ENCODE measurements at regions not wholly inside any gene's neighbourhood (a gene's known extent, or its start where the extent isn't known, plus 50 kb on each side); places are given as distances from the start of the nearest gene placed in this dataset.

- TF ChIP-seq POLR2A (IDR thresholded peaks at IDR 0.05; ENCODE audit: control extremely low read depth in 1 of 2, low read depth in 2 of 2, low read length in 2 of 2) (no peak), POU5F1 (IDR thresholded peaks at IDR 0.05; ENCODE audit: low read depth, low read length) (no peak)
These were observed 89.6 kb upstream of the TBC1D5 start (continued) for GRCh38 chr3:17832016-17832415.

GRCh38 chr3:17831366-17831765, 88.9 kb upstream of the TBC1D5 start:
- no peak overlapping the region for H3K4ac ChIP-seq (replicated peaks; ENCODE audit: insufficient read length, low read depth, low read length)
- TF ChIP-seq BACH1 (IDR thresholded peaks at IDR 0.05; ENCODE audit: low read length): no peak
- no peak for TF ChIP-seq MAFK (IDR thresholded peaks at IDR 0.05; ENCODE audit: low read depth, low read length)
- no peak for TF ChIP-seq TBP (IDR thresholded peaks at IDR 0.05; ENCODE audit: low read depth, low read length)
- no peak for TF ChIP-seq KDM5A (IDR thresholded peaks at IDR 0.05; ENCODE audit: low read length)
- no peak for TF ChIP-seq TAF7 (optimal IDR thresholded peaks at IDR 0.05; ENCODE audit: borderline replicate concordance, low read depth, low read length)
- TF ChIP-seq SP1 (IDR thresholded peaks at IDR 0.05; ENCODE audit: low read depth, low read length): no peak
- TF ChIP-seq TCF12 (IDR thresholded peaks at IDR 0.05; ENCODE audit: low read depth, low read length): no peak
- TF ChIP-seq HDAC6 (IDR thresholded peaks at IDR 0.05; ENCODE audit: low read depth, low read length): no peak
- TF ChIP-seq SP2 (IDR thresholded peaks at IDR 0.05; ENCODE audit: low read length): no peak
- no peak for TF ChIP-seq POLR2A (IDR thresholded peaks at IDR 0.05; ENCODE audit: control extremely low read depth in 1 of 2, low read depth in 2 of 2, low read length in 2 of 2)
- no peak for TF ChIP-seq HDAC2 (IDR thresholded peaks at IDR 0.05; ENCODE audit: borderline replicate concordance in 1 of 2, low read depth in 2 of 2, low read length in 2 of 2)
- no peak for TF ChIP-seq EP300 (IDR thresholded peaks at IDR 0.05; ENCODE audit: borderline replicate concordance in 1 of 2, low read depth in 2 of 2, low read length in 2 of 2)
- TF ChIP-seq YY1 (IDR thresholded peaks at IDR 0.05; ENCODE audit: low read depth, low read length): no peak

More at GRCh38 chr3:17831366-17831765, 88.9 kb upstream of the TBC1D5 start:
- H2AFZ ChIP-seq (ENCODE audit: low read length): no peak overlapping the region
- no peak overlapping the region for H3K14ac ChIP-seq (ENCODE audit: insufficient read length)
- no peak overlapping the region for H2BK20ac ChIP-seq (ENCODE audit: low read length)
- H3K4me1 ChIP-seq (replicated peaks in 1 of 4; ENCODE audit: control insufficient read depth in 3 of 4, insufficient read depth in 4 of 4, low read length in 3 of 4): no peaks in the 10 kb centered on the region
- FAIRE-seq (no peak), DNase-seq (ENCODE audit: low read depth in 1 of 2, low spot score in 2 of 2) (no peak)
- H2BK15ac ChIP-seq (ENCODE audit: low read length): no peak overlapping the region
- H3K4me3 ChIP-seq (ENCODE audit: extremely low read depth in 1 of 4, insufficient read depth in 2 of 4, low read depth in 3 of 4, low read length in 4 of 4): no peak overlapping the region
- ChIA-PET POLR2A (ENCODE audit: partially characterized antibody) (no interaction called here), CTCF (ENCODE audit: partially characterized antibody) (interaction anchor here (2.3 to 3.7 kb wide), 2 partner anchors 10 to 185 kb away, joined by 12 to 13 read pairs; no protein-coding TSS in a partner anchor)
- H3K9me3 ChIP-seq (ENCODE audit: insufficient read depth in 2 of 2, low read depth in 1 of 2, low read length in 1 of 2): no peaks in the 10 kb centered on the region
- no peaks in the 10 kb centered on the region for H3K27me3 ChIP-seq (replicated peaks in 1 of 4; ENCODE audit: control insufficient read depth in 3 of 4, extremely low read depth in 1 of 4, insufficient read depth in 3 of 4, low read length in 3 of 4)
- no peak overlapping the region for H2BK120ac ChIP-seq (replicated peaks; ENCODE audit: low read depth, low read length)
- no peak overlapping the region for H2AK5ac ChIP-seq (ENCODE audit: low read depth, low read length)
- no peak overlapping the region for H3K4me2 ChIP-seq (ENCODE audit: insufficient read depth in 1 of 2, low read depth in 2 of 2, low read length in 2 of 2)
- H4K8ac ChIP-seq (ENCODE audit: extremely low read depth, insufficient read depth, low read length): no peak overlapping the region
- H2BK12ac ChIP-seq (ENCODE audit: low read depth, low read length): no peak overlapping the region
- H4K91ac ChIP-seq (replicated peaks; ENCODE audit: insufficient read length, low read length): no peak overlapping the region
- no peaks in the 10 kb centered on the region for H3K79me1 ChIP-seq (ENCODE audit: low read depth, low read length)
- no peak overlapping the region for H3K56ac ChIP-seq (replicated peaks; ENCODE audit: insufficient read length, low read depth, low read length)
- no peaks in the 10 kb centered on the region for H3K79me2 ChIP-seq (ENCODE audit: control insufficient read depth in 1 of 2, insufficient read depth in 2 of 2, low read length in 2 of 2)
- H3K23me2 ChIP-seq (ENCODE audit: low read depth, low read length): no peaks in the 10 kb centered on the region
- no peaks in the 10 kb centered on the region for H3K36me3 ChIP-seq (ENCODE audit: control insufficient read depth in 2 of 4, insufficient read depth in 4 of 4, low read length in 3 of 4)
- no peak overlapping the region for H3K27ac ChIP-seq (ENCODE audit: low read depth, low read length)
- no peak overlapping the region for H3K23ac ChIP-seq (ENCODE audit: insufficient read length)
- H3K9ac ChIP-seq (replicated peaks in 1 of 4; ENCODE audit: extremely low read depth in 1 of 4, low read depth in 3 of 4, low read length in 3 of 4): no peak overlapping the region
- H4K5ac ChIP-seq (ENCODE audit: insufficient read length, low read depth, low read length): no peak overlapping the region
- no peak overlapping the region for H2BK5ac ChIP-seq (ENCODE audit: low read depth, low read length)
- H3K18ac ChIP-seq (ENCODE audit: extremely low read depth, low read length): no peak overlapping the region
- H4K20me1 ChIP-seq (replicated peaks in 1 of 2; ENCODE audit: control insufficient read depth in 1 of 2, insufficient read depth in 2 of 2, low read length in 2 of 2): no peaks in the 10 kb centered on the region

Measured in H1 (cell line).